OCI-LY7 (cell line): ENCODE measurements at regions not wholly inside any gene's neighbourhood (a gene's known extent, or its start where the extent isn't known, plus 50 kb on each side); places are given as distances from the start of the nearest gene placed in this dataset.

ENCODE experiments used
- CTCF ChIP-seq: fragments of 200-600 bp; sonication (generic); conservative IDR thresholded peaks from 2 replicates; pipeline ENCODE4 v1.5.1; 2014; ENCODE audit warnings: mild to moderate bottlenecking, antibody characterized with exemption, low read length, moderate library complexity, mixed read lengths
- EZH2phosphoT487 ChIP-seq: fragments of 200-600 bp; sonication (generic); IDR thresholded peaks from 2 replicates; pipeline ENCODE4 v1.6.1; 2018; ENCODE audit warnings: low read depth, borderline replicate concordance, mild to moderate bottlenecking, mixed run types, antibody characterized with exemption, low read length, moderate library complexity, mixed read lengths

- TF ChIP-seq CTCF, result no peak
- no peak for TF ChIP-seq EZH2phosphoT487
These were observed 296.1 kb downstream of the HHIPL2 start for GRCh38 chr1:222251847-222252246.
